ENCODE measurements at regions not wholly inside any gene's neighbourhood (a gene's known extent, or its start where the extent isn't known, plus 50 kb on each side); places are given as distances from the start of the nearest gene placed in this dataset.
A peak's percentile ranks its signal among the peaks of the same experiment; 100 is the strongest.

DNA sequence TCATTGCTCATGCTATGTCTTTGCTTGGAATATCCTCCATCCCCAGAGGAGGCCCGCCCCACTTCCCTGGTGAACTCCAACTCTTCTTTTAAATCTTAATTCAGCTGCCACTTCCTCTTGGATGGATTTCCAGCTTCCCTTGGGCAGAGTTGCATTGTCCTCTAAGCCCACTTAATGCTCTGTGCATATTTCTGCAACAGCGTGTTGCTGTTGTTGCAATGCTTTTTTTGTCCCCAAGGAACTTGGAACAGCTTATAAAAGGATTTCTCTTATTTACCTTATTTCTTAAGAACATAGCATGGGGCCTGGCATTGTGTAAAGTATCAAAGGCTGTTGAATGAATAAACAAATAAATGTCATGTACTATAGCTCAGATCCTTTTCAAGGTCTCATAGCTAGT, 507.4 kb downstream of the METTL15 start:
- DNase-seq (ENCODE audit: low spot score) = no peak

DNA sequence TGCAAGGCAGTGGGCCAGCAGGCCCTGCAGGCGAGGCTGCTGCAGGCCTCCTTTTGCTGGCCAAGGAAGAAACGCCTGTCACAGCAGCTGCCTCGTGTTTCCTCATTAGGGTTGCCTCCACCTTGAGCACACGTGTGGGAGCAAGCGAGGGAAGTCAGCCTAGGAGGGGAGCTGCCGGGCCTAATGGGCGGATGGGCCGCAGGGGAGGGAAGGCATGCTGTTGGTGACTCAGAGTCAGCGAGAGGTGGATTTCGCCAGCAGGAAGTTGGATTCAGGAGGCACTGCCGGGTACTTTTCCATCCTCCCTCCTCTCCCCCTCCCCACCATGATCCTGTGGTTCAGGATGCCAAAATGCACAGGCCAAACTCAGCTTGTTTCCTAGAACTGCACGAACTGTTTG, 498.7 kb downstream of the METTL15 start:
- DNase-seq (ENCODE audit: low spot score) = peak; percentile 72

DNA sequence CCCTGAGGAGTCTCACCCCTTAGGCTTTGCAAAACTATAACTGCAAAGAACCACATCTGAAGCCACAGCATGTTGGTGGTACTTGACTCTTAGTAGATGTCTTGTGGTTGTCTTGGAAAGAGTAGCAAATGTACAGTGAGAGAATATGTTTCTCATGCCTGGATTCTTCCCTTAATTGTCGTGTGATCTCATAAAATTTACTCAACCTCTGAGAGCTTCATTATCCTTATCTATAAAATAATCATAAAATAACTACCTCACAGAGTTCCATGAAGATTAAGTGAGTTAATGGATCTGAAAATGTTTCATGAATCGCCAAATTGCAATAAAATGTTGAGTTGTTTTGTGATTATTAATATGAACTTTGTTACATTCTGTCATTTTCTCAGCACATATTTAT, 491.5 kb downstream of the METTL15 start:
- no peak for DNase-seq (ENCODE audit: low spot score)

DNA sequence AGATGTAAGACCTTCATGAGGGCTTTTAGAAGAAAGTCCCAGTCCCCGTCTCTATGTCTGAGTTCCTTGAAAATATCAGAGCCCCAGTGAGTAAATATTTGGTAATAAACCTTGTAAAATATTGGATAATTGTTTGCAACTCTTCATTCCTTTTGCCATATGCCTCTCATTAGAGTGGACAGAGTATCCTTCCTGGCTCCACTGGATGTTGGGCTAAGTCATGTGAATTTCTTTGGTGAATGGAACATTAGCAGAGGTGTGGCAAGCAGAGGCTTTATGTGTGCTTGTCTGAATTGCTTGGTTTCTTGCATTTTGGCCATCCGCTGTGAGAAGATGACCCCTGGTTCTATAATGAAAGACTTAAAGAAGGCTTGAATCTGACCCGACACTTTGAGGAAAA, 490.3 kb downstream of the METTL15 start:
- DNase-seq (ENCODE audit: low spot score) = no peak

DNA sequence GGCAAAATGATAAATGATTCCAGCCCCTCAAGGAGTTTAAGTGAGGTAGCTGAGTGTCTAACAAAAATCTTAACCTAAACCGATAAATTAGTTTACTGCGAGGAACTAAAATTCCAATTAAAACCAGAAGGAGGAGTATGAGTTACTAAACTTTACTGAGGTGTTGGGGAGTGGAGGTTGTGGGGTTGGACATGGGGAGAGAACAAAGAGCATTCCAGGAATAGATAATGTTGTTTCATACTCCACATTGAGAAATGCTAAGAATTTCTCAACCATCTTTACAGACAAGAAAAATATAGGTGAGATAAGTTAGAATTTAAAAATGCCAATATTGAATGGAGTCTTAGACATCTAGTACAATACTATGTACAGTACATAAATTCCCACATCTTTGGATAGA, 488.6 kb downstream of the METTL15 start:
- DNase-seq (ENCODE audit: low spot score) = no peak

DNA sequence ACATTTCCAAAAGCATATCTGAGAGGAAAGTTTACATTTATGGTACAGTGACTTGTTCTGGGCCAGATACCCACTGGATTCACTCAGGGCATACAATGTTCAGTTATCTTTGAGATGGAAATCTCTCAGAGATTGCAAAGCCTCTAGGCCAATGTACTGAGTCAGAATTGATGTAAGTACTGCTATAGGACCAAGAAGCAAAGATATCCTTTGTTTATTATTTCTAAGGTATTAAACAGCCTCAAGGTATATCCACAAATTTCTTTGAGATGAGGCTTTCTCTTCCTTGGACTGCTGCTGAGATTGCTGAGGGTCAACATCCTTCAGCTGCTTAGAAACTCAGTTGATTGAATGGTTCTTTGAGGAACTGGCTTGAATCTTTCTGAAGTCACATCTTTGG, 484.0 kb downstream of the METTL15 start:
- no peak for DNase-seq (ENCODE audit: low spot score)

DNA sequence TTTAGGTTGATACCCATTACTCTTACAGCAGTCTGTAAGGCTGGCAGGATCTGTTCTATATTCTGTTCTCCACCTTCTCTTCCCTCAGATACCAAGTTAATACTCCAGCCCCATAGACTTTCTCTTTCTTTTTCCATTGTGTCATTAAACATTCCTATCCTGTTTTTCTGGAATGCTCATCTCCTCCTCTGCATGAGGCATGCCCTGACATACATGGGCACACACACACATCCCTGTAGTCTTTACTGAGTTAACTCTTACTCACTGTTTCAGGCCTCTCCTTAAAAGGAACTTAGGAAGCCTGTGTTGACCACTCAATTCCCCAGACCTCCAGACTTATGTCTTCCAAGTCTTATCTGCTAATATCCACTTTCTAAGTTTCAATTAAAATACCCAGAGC, 476.8 kb downstream of the METTL15 start:
- DNase-seq (ENCODE audit: low spot score) = peak; percentile 80

DNA sequence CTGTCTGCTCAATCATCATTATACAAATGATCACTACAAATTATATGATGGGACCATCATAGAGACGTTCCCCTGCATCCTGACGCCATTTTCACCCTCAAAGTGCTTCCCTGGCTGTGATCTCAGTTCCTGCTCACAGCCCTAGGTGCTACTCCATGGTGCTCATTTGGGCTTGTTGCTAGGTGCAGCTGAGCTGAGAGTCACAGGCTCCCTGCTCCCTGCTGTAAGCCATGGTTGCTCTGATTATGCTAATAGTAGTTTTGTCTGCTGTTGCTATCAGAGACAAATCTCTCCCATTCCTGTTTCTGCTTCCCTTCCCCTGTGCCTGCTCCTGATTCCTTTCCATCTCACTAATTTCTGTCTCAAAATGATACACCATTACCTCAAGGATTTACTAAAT, 474.3 kb downstream of the METTL15 start:
- no peak for DNase-seq (ENCODE audit: low spot score)

DNA sequence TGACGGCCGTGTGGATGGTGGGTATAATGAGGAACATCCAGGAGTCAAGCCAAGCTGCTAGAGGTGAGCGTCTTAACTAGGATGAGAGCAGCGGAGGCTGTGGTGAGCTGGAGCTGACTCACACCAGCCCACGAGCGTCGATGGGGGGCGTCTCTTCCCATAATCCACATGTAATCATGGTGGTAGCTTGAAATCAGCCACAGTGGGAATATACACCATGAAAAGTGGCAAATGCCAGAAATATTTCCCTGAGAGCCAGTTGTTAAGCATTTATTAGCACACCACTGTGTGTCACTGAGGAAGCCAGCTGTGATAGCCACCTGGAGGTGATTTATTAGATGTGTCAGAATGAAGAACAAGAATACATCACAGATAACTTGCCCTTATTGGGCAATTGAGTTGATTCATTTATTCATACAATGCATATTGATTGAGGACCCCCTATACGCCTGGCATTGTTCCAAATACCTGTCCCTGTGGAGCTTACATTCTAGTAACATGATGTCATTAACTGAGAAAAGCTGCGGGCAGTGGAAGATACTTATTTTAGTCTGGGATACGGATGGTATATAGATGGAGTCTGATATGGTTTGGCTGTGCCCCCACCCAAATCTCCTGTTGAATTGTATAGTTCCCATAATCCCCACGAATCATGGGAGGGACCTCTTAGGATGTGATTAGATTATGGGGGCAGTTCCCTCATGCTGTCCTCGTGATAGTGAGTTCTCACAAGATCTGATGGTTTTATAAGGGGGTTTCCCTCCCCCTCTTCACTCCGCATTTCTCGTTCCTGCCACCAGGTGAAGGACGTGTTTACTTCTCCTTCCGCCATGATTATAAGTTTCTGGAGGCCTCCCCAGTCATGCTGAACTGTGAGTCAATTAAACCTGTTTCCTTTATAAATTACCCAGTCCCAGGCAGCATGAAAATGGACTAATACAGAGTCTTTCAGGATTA, 473.4 kb downstream of the METTL15 start:
- DNase-seq (ENCODE audit: low spot score) = peak; percentile 61

DNA sequence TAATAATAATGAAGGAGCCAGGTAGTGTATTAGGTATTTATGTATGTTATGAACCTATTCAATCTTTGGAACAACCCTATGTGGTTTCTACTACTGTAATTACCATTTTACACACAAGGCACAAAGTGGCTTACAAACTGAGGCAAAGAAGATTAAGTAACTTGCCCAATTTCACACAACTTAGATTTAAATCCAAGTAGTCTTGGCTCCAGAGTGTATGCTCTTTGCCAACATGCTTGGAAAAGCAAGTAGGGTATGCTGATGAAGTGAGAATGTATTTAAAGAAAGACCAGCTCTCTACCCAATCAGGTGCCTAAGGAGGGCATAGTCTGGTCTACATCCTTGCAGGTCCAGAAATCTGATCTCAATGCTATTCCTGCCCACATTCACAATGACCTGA, 463.2 kb downstream of the METTL15 start:
- no peak for DNase-seq (ENCODE audit: low spot score)

DNA sequence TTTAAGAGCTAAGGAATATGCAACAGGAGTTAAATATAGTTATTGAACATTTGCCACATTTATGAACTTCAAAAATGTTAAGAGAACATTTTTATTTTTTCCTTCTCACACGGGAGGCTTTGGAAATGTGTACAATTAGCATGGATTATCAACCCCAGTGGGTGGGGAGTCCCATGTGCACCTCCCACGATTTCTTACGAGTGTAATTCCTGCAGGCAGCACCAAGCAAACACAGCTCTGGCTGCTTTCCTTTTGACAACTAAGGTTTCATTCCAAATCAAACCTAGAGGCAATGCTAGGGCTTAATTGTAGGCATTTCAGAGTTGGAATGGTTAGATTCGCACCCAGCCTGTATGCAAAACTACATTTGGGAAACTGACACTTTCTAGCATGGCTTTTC, 460.9 kb downstream of the METTL15 start:
- DNase-seq (ENCODE audit: low spot score) = no peak

DNA sequence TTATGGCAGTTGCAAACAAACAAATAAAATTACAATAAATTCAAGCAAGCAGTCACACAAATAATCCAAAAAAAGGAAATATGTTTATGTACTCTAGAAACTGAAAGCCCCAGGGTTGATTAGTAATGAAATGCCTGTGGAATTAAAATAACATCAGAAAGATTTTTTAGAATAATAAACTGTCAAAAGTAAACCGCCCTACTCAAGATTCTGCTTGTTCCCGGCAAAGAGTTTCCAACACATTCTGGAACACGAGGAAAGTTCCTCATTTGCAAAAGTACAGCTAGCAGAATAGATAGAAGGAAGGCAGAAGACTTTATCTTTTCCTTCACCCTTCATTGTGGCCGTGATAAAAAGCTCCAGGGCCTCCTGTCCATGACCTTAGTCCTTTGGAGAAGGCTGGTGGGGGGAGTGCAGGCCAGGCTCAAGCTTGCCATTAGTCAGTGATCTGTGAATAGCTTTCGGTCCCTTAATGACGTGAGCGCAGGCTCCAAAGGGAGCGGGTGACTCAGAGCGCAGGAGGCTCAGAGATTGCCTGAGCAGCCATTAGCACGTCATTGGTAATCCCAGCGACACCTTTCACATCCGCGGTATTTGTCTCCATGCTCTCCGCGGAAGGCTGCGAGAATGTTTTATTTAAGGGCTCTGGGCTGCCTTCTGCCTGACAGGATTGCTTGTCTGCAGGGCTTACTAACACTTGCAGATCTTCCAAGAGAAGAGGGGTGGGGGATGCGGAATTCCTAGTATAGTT, 458.3 kb downstream of the METTL15 start:
- peak; percentile 91 for DNase-seq (ENCODE audit: low spot score)

DNA sequence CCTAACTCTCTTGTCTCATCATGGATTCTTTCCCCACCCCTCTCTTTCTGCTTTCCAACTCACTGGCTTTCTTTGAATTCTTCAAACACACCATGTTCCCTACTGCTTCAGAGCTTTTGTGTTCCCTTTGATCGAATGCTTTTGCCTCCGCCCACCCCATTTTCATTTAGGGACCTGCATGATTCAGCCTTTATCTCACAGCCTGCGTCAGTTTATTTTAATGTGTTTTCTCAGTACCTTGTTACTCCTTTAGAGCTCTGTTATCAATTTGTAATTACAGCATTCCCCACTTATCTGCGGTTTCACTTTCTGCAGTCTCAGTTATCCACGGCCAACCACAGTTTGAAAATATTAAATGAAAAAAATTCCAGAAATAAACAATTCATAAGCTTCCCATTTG, 451.3 kb downstream of the METTL15 start:
- DNase-seq (ENCODE audit: low spot score) = no peak

DNA sequence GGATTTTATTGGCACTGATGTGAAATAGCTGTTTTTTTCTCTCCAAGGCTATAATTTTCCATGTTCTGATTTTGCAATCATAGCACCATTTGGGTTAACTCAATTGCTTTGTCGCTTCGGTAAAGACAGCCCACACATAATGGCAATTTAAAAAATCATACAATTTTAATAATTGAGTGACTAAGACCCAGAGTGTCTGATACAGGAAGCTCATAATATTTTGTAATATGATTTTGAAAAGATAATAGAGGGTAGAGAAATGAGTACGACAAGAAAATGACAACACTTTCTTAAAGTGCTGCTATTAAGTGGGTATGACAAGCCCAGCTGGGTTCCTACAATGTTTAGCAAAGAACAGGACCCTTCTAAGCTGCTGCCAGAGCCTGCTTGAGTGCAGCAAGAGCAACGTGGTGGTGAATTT, 439.1 kb downstream of the METTL15 start:
- DNase-seq (ENCODE audit: low spot score) = no peak

DNA sequence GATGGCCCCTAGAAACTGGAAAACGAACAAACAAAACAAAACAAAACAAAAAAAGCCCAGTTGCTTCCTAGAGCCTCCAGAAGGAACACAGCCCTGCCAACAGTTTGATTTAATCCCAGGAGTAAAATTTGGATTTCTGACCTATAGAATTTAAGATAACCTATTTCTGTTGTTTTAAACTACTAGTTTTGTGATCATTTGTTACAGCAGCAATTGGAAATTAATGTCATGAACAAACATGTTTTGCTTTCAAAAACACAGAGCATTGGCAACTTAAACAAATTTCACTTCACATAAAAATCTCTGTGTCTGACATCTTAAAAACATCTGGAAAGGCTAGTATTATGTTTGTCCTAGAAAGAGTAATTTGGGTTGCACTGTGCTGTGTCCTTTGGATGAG, 437.3 kb downstream of the METTL15 start:
- no peak for DNase-seq (ENCODE audit: low spot score)

DNA sequence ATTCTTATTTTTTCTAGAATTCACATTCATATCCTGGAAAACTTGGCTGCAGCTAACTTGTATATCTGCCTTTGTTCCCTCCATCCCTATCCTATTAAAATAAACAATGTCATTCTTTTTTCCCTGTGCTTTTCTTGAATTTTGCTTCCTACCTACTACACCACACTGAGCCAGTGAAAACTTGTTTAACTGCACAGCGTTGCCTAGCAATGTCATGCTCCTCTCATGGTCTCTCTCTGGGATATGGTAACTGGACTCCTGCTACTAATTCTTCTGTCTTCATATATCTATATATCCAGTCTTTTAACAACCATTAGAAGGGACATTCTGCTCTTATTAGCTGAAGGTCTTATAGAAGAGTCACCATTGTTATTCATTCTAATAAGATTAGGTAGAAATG, 434.4 kb downstream of the METTL15 start:
- no peak for DNase-seq (ENCODE audit: low spot score)

DNA sequence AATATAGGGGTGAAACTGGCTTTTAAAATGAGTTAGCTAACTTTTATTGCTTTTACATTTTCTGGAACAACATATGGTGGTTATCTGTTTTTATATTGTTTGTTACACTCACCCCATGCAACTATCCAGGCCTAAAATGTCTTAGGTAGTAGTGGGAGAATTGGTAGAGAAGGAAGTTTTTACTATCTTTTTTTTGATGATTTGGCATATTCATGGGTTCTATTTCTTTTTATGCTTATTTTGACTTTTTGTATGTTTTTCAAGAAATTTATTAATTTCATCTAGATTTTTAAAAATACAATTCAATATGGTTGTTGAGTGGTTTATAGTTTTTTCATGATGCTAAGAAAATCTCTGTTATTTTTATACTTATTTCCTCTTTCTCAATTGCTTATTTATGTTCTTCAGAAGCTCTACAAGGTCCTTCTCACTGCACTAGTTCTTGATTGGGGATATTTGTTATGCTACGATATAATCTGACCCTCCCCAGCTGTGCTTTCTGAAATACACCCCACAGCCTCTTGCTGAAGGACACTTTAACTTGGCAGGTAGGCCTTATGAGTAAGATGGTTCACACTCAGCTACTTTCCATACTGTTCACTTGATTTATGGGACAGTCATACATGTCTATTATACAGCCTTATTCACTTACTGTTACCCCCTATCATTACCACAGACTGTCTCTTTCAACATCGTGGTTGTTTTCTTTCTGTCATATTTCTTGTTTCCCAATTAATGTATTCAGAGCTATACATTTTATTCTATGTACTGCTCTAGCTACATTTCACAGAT, 431.2 kb downstream of the METTL15 start:
- no peak for DNase-seq (ENCODE audit: low spot score)

DNA sequence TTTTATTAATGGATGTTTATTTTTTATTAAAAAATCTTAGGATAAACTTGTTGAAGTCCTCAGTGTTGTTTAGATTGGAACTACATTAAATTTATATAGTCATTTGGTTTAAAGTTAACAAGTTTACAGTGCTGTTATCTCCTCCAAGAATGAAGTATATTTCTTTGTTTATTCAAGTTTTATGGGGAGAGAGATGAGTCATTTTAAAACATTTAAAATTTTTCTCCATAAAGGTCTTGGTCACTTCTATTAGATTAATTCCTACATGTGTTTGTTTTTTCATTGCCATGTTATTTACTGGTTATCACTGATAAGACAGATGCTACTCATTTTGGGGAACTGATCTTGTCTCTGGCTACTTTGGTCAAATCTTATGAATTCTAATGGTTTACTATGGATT, 429.6 kb downstream of the METTL15 start:
- DNase-seq (ENCODE audit: low spot score) = no peak

DNA sequence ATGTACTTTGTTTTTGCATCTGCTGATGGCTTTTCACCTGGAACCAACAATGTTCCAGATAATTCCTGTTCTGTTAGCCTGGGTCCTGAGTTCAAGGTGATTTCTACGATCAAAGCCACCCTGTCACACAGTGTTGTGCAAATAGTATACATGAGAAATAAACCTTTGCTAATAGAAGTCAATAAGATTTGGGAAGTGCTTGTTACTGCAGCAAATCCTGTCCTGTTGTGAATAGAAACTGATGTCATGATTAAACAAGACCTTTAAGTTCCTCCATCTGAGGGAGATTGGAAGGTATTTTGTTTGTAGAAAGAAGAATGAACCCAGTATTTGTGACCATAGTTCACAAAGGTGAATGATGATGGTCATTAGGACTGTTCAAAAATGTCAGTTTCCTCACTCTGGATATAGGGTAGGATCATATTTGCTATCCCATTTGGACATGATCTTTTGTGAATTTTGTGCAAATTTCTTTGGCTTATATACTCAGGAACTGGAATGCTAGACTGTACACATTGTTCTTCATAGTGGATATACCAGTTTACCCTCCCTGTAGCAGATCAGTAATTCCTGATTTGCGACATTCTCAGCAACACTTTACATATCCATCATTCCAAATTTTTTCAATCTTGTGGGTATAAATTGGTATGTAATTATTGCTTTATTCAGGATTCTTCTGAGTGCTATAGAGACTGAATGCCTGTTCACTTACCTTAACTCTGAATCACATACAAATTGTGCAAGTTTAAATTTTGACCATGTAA, 428.5 kb downstream of the METTL15 start:
- DNase-seq (ENCODE audit: low spot score) = no peak

DNA sequence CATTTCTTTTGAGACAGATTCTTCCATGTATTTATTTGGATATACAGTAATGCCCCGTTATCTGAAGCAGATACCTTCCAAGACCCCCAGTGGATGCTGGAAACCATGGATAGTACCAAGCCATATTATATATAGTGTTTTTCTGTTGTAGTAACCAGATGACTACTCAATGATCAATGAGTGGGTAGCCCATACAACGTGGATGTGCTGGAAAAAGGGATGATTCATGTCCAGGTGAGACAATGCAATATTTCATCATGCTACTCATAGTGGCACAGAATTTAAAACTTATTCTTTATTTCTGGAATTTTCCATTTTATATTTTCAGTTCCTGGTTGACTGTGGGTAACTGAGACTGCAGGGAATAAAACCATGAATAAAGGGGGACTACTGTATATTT, 427.5 kb downstream of the METTL15 start:
- DNase-seq (ENCODE audit: low spot score) = peak; percentile 65

DNA sequence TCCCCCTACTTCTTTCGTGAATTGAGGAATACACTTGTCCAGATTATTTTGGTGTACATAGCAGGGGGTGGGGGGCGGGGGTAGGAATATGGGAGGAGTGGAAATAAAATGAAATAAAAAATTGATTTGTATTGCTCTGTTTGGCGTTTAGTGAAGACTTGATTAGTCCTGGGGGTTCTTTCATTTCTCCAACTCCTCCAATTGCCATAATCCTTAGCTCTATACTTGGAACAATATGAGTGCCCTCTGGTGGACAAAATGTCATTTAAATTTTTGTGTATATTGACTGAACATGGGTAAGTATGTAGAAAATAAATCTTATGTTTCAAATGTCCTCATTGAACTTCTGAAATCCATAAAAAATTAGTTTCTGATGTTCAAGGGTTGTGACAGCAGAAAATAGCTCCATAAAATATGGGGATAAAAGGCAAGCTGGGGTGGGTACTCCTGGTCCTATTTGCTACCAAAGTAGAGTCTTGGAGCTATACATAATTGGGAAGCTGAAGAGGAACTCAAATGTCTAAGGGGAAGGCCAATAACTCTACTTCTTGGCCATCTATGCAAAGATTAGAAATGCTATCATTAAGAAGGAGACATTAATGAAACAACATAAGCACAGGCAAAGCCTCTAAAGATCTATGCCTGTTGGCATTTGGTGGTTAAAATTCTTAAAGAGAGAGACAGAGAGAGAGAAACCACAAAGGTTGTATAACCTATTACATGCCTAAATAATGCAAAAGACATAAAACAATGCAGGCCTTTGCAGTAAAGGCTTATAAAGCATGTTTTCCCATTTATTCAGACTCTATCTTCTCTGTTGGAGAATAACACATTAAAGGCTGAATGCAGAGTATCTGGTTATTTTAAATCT, 421.6 kb downstream of the METTL15 start:
- peak; percentile 53 for DNase-seq (ENCODE audit: low spot score)

Data from kidney tubule cell (primary cell).